Fibroblast of lung (primary cell): ENCODE measurements at regions not wholly inside any gene's neighbourhood (a gene's known extent, or its start where the extent isn't known, plus 50 kb on each side); places are given as distances from the start of the nearest gene placed in this dataset.

Experiments used
- EZH2 ChIP-seq: IDR thresholded peaks from 2 replicates; pipeline ENCODE4 v1.5.1; 2012; ENCODE audit warnings: low read length, control low read depth, mild to moderate bottlenecking; ENCODE audit errors: missing control alignments
- TF ChIP-seq, protein P1 (sequence below), 2 donors: IDR thresholded peaks in 1 of 2; conservative IDR thresholded peaks in 1 of 2; 1 replicate in 1 of 2; 2 replicates in 1 of 2; pipeline ENCODE4 v1.5.1; 2011 to 2012; ENCODE audit warnings: low read length in 2 of 2, control low read depth in 1 of 2, inconsistent platforms in 1 of 2, low read depth in 1 of 2, mild to moderate bottlenecking in 1 of 2

DNA sequence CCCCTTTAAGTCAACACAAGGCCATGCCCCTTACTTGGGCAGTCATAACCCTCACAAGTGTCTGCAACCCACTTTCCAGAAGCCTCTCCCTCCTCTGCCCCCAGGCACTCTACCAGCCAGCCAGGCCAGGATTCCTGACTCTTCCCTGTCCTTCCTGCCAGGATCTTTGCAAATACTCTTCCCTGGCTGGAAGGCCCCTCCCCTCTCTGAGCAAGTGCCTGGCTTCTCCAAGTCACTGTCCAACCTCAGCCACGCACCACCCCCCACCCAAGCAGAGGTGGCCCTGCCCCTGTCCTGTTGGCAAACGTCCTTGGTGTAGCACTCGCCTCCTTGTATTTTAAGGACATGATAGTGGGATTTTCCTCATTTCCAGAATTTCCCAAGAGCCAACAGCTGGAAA lies 54.7 kb upstream of the USP3 start:
- TF ChIP-seq, protein P1, sequence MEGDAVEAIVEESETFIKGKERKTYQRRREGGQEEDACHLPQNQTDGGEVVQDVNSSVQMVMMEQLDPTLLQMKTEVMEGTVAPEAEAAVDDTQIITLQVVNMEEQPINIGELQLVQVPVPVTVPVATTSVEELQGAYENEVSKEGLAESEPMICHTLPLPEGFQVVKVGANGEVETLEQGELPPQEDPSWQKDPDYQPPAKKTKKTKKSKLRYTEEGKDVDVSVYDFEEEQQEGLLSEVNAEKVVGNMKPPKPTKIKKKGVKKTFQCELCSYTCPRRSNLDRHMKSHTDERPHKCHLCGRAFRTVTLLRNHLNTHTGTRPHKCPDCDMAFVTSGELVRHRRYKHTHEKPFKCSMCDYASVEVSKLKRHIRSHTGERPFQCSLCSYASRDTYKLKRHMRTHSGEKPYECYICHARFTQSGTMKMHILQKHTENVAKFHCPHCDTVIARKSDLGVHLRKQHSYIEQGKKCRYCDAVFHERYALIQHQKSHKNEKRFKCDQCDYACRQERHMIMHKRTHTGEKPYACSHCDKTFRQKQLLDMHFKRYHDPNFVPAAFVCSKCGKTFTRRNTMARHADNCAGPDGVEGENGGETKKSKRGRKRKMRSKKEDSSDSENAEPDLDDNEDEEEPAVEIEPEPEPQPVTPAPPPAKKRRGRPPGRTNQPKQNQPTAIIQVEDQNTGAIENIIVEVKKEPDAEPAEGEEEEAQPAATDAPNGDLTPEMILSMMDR (conservative IDR thresholded peaks at IDR 0.05 in 1 of 2, IDR thresholded peaks at IDR 0.05 in 1 of 2; ENCODE audit: low read depth in 1 of 2, low read length in 2 of 2) = no peak
- TF ChIP-seq EZH2 = no peak
